Keratinocyte (primary cell): ENCODE measurements at regions not wholly inside any gene's neighbourhood (a gene's known extent, or its start where the extent isn't known, plus 50 kb on each side); places are given as distances from the start of the nearest gene placed in this dataset.

Experiments
- CTCF ChIP-seq, 3 experiments: IDR thresholded peaks in 1 of 3; conservative IDR thresholded peaks in 1 of 3; optimal IDR thresholded peaks in 1 of 3; 2 replicates in 2 of 3; 3 replicates in 1 of 3; pipeline versions ENCODE3 to v1.5.1; 2011; ENCODE audit warnings: low read length in 3 of 3, mild to moderate bottlenecking in 3 of 3, moderate library complexity in 2 of 3, control low read depth in 1 of 3, inconsistent platforms in 1 of 3; ENCODE audit not compliant: insufficient read depth in 2 of 3; ENCODE audit errors: extremely low read depth in 1 of 3
- EZH2 ChIP-seq: IDR thresholded peaks from one replicate; pipeline ENCODE4 v1.6.1; 2012; ENCODE audit warnings: inconsistent platforms, mild to moderate bottlenecking, low read length, moderate library complexity

- no peak for TF ChIP-seq CTCF (optimal IDR thresholded peaks at IDR 0.05 in 1 of 3, IDR thresholded peaks at IDR 0.05 in 1 of 3, conservative IDR thresholded peaks at IDR 0.05 in 1 of 3; ENCODE audit: extremely low read depth in 1 of 3, insufficient read depth in 2 of 3, low read length in 3 of 3)
- no peak for TF ChIP-seq EZH2
Measured at GRCh38 chr14:30284808-30285207, 274.1 kb upstream of the G2E3 start.
